ENCODE measurements at regions not wholly inside any gene's neighbourhood (a gene's known extent, or its start where the extent isn't known, plus 50 kb on each side); places are given as distances from the start of the nearest gene placed in this dataset.

GRCh38 chr13:47330031-47330430 lies 433.2 kb upstream of the HTR2A start:
- H3K27ac ChIP-seq (ENCODE audit: low read depth in 2 of 2, low read length in 1 of 2): no peak overlapping the region
- no peaks in the 10 kb centered on the region for H3K27me3 ChIP-seq (ENCODE audit: control insufficient read depth in 1 of 2, insufficient read depth in 2 of 2, low read length in 2 of 2)
- H3K4me3 ChIP-seq (ENCODE audit: low read depth in 1 of 2, low read length in 2 of 2): no peak overlapping the region
- no peaks in the 10 kb centered on the region for H3K9me3 ChIP-seq (ENCODE audit: control insufficient read depth in 2 of 2, insufficient read depth in 1 of 2, low read depth in 1 of 2, low read length in 1 of 2)
- H3K4me1 ChIP-seq (ENCODE audit: control insufficient read depth in 2 of 2, insufficient read depth in 2 of 2, low read length in 1 of 2): no peaks in the 10 kb centered on the region
- no peaks in the 10 kb centered on the region for H3K36me3 ChIP-seq (ENCODE audit: control insufficient read depth in 2 of 2, insufficient read depth in 2 of 2, low read length in 1 of 2)
- WGBS, 2 donors: 76 to 81% methylated on average over 6 of the region's 6 CpGs

- 62 to 63% methylated on average over 1 of the region's 1 CpG for WGBS, 2 donors
- Histone ChIP-seq H3K27ac (ENCODE audit: low read depth in 2 of 2, low read length in 1 of 2) (no peak overlapping the region), H3K36me3 (ENCODE audit: control insufficient read depth in 2 of 2, insufficient read depth in 2 of 2, low read length in 1 of 2) (no peaks in the 10 kb centered on the region), H3K27me3 (ENCODE audit: control insufficient read depth in 1 of 2, insufficient read depth in 2 of 2, low read length in 2 of 2) (no peaks in the 10 kb centered on the region), H3K4me3 (ENCODE audit: low read depth in 1 of 2, low read length in 2 of 2) (no peak overlapping the region), H3K4me1 (ENCODE audit: control insufficient read depth in 2 of 2, insufficient read depth in 2 of 2, low read length in 1 of 2) (no peaks in the 10 kb centered on the region), H3K9me3 (ENCODE audit: control insufficient read depth in 2 of 2, insufficient read depth in 1 of 2, low read depth in 1 of 2, low read length in 1 of 2) (no peaks in the 10 kb centered on the region)
Measured at GRCh38 chr13:47327861-47328260, 431.0 kb upstream of the HTR2A start.

GRCh38 chr13:47326061-47326460 lies 429.2 kb upstream of the HTR2A start:
- Histone ChIP-seq H3K4me3 (ENCODE audit: low read depth in 1 of 2, low read length in 2 of 2) (no peak overlapping the region), H3K27ac (ENCODE audit: low read depth in 2 of 2, low read length in 1 of 2) (no peak overlapping the region), H3K36me3 (ENCODE audit: control insufficient read depth in 2 of 2, insufficient read depth in 2 of 2, low read length in 1 of 2) (no peaks in the 10 kb centered on the region), H3K9me3 (ENCODE audit: control insufficient read depth in 2 of 2, insufficient read depth in 1 of 2, low read depth in 1 of 2, low read length in 1 of 2) (no peaks in the 10 kb centered on the region), H3K4me1 (ENCODE audit: control insufficient read depth in 2 of 2, insufficient read depth in 2 of 2, low read length in 1 of 2) (no peaks in the 10 kb centered on the region), H3K27me3 (ENCODE audit: control insufficient read depth in 1 of 2, insufficient read depth in 2 of 2, low read length in 2 of 2) (no peaks in the 10 kb centered on the region)
- 65 to 70% methylated on average over 2 of the region's 2 CpGs for WGBS, 2 donors

GRCh38 chr13:47317356-47317755 lies 420.5 kb upstream of the HTR2A start:
- Histone ChIP-seq H3K4me1 (ENCODE audit: control insufficient read depth in 2 of 2, insufficient read depth in 2 of 2, low read length in 1 of 2) (no peaks in the 10 kb centered on the region), H3K9me3 (ENCODE audit: control insufficient read depth in 2 of 2, insufficient read depth in 1 of 2, low read depth in 1 of 2, low read length in 1 of 2) (no peaks in the 10 kb centered on the region), H3K36me3 (ENCODE audit: control insufficient read depth in 2 of 2, insufficient read depth in 2 of 2, low read length in 1 of 2) (no peaks in the 10 kb centered on the region), H3K27me3 (ENCODE audit: control insufficient read depth in 1 of 2, insufficient read depth in 2 of 2, low read length in 2 of 2) (no peaks in the 10 kb centered on the region), H3K27ac (ENCODE audit: low read depth in 2 of 2, low read length in 1 of 2) (no peak overlapping the region), H3K4me3 (ENCODE audit: low read depth in 1 of 2, low read length in 2 of 2) (no peak overlapping the region)
- 63 to 71% methylated on average over 3 of the region's 3 CpGs for WGBS, 2 donors

GRCh38 chr13:47310401-47310800 lies 413.5 kb upstream of the HTR2A start:
- Histone ChIP-seq H3K4me1 (ENCODE audit: control insufficient read depth in 2 of 2, insufficient read depth in 2 of 2, low read length in 1 of 2) (no peaks in the 10 kb centered on the region), H3K9me3 (ENCODE audit: control insufficient read depth in 2 of 2, insufficient read depth in 1 of 2, low read depth in 1 of 2, low read length in 1 of 2) (no peaks in the 10 kb centered on the region), H3K27ac (ENCODE audit: low read depth in 2 of 2, low read length in 1 of 2) (no peak overlapping the region), H3K36me3 (ENCODE audit: control insufficient read depth in 2 of 2, insufficient read depth in 2 of 2, low read length in 1 of 2) (no peaks in the 10 kb centered on the region), H3K27me3 (ENCODE audit: control insufficient read depth in 1 of 2, insufficient read depth in 2 of 2, low read length in 2 of 2) (no peaks in the 10 kb centered on the region), H3K4me3 (ENCODE audit: low read depth in 1 of 2, low read length in 2 of 2) (no peak overlapping the region)
- WGBS, 2 donors: 41 to 50% methylated on average over 1 of the region's 1 CpG

GRCh38 chr13:47306991-47307390 lies 410.1 kb upstream of the HTR2A start:
- Histone ChIP-seq H3K27me3 (ENCODE audit: control insufficient read depth in 1 of 2, insufficient read depth in 2 of 2, low read length in 2 of 2) (no peaks in the 10 kb centered on the region), H3K9me3 (ENCODE audit: control insufficient read depth in 2 of 2, insufficient read depth in 1 of 2, low read depth in 1 of 2, low read length in 1 of 2) (no peaks in the 10 kb centered on the region), H3K27ac (ENCODE audit: low read depth in 2 of 2, low read length in 1 of 2) (no peak overlapping the region), H3K4me1 (ENCODE audit: control insufficient read depth in 2 of 2, insufficient read depth in 2 of 2, low read length in 1 of 2) (no peaks in the 10 kb centered on the region), H3K4me3 (ENCODE audit: low read depth in 1 of 2, low read length in 2 of 2) (no peak overlapping the region), H3K36me3 (ENCODE audit: control insufficient read depth in 2 of 2, insufficient read depth in 2 of 2, low read length in 1 of 2) (no peaks in the 10 kb centered on the region)

GRCh38 chr13:47303626-47304025 lies 406.8 kb upstream of the HTR2A start:
- Histone ChIP-seq H3K36me3 (ENCODE audit: control insufficient read depth in 2 of 2, insufficient read depth in 2 of 2, low read length in 1 of 2) (no peaks in the 10 kb centered on the region), H3K4me1 (ENCODE audit: control insufficient read depth in 2 of 2, insufficient read depth in 2 of 2, low read length in 1 of 2) (no peaks in the 10 kb centered on the region), H3K27ac (ENCODE audit: low read depth in 2 of 2, low read length in 1 of 2) (no peak overlapping the region), H3K9me3 (ENCODE audit: control insufficient read depth in 2 of 2, insufficient read depth in 1 of 2, low read depth in 1 of 2, low read length in 1 of 2) (no peaks in the 10 kb centered on the region), H3K27me3 (ENCODE audit: control insufficient read depth in 1 of 2, insufficient read depth in 2 of 2, low read length in 2 of 2) (no peaks in the 10 kb centered on the region), H3K4me3 (ENCODE audit: low read depth in 1 of 2, low read length in 2 of 2) (no peak overlapping the region)

GRCh38 chr13:47299304-47299703 lies 402.5 kb upstream of the HTR2A start:
- Histone ChIP-seq H3K9me3 (ENCODE audit: control insufficient read depth in 2 of 2, insufficient read depth in 1 of 2, low read depth in 1 of 2, low read length in 1 of 2) (no peaks in the 10 kb centered on the region), H3K36me3 (ENCODE audit: control insufficient read depth in 2 of 2, insufficient read depth in 2 of 2, low read length in 1 of 2) (no peaks in the 10 kb centered on the region), H3K27ac (ENCODE audit: low read depth in 2 of 2, low read length in 1 of 2) (no peak overlapping the region), H3K4me1 (ENCODE audit: control insufficient read depth in 2 of 2, insufficient read depth in 2 of 2, low read length in 1 of 2) (no peaks in the 10 kb centered on the region), H3K27me3 (ENCODE audit: control insufficient read depth in 1 of 2, insufficient read depth in 2 of 2, low read length in 2 of 2) (peaks cover 0 to 4% of the 10 kb centered on the region in 2 donors), H3K4me3 (ENCODE audit: low read depth in 1 of 2, low read length in 2 of 2) (no peak overlapping the region)

- H3K27ac ChIP-seq (ENCODE audit: low read depth in 2 of 2, low read length in 1 of 2): no peak overlapping the region
- H3K9me3 ChIP-seq (ENCODE audit: control insufficient read depth in 2 of 2, insufficient read depth in 1 of 2, low read depth in 1 of 2, low read length in 1 of 2): no peaks in the 10 kb centered on the region
- no peaks in the 10 kb centered on the region for H3K36me3 ChIP-seq (ENCODE audit: control insufficient read depth in 2 of 2, insufficient read depth in 2 of 2, low read length in 1 of 2)
- H3K4me1 ChIP-seq (ENCODE audit: control insufficient read depth in 2 of 2, insufficient read depth in 2 of 2, low read length in 1 of 2): no peaks in the 10 kb centered on the region
- H3K4me3 ChIP-seq (ENCODE audit: low read depth in 1 of 2, low read length in 2 of 2): no peak overlapping the region
- peaks cover 0 to 4% of the 10 kb centered on the region in 2 donors for H3K27me3 ChIP-seq (ENCODE audit: control insufficient read depth in 1 of 2, insufficient read depth in 2 of 2, low read length in 2 of 2)
- WGBS, 2 donors: 57 to 62% methylated on average over 2 of the region's 2 CpGs
Measured at GRCh38 chr13:47298506-47298905, 401.7 kb upstream of the HTR2A start.

- 65 to 74% methylated on average over 3 of the region's 3 CpGs for WGBS, 2 donors
Measured at GRCh38 chr13:47294691-47295090, 397.8 kb upstream of the HTR2A start.

More at GRCh38 chr13:47294691-47295090, 397.8 kb upstream of the HTR2A start:
- no peaks in the 10 kb centered on the region for H3K36me3 ChIP-seq (ENCODE audit: control insufficient read depth in 2 of 2, insufficient read depth in 2 of 2, low read length in 1 of 2)
- no peaks in the 10 kb centered on the region for H3K9me3 ChIP-seq (ENCODE audit: control insufficient read depth in 2 of 2, insufficient read depth in 1 of 2, low read depth in 1 of 2, low read length in 1 of 2)
- peaks cover 0 to 4% of the 10 kb centered on the region in 2 donors for H3K27me3 ChIP-seq (ENCODE audit: control insufficient read depth in 1 of 2, insufficient read depth in 2 of 2, low read length in 2 of 2)
- H3K4me3 ChIP-seq (ENCODE audit: low read depth in 1 of 2, low read length in 2 of 2): no peak overlapping the region
- H3K4me1 ChIP-seq (ENCODE audit: control insufficient read depth in 2 of 2, insufficient read depth in 2 of 2, low read length in 1 of 2): no peaks in the 10 kb centered on the region
- no peak overlapping the region for H3K27ac ChIP-seq (ENCODE audit: low read depth in 2 of 2, low read length in 1 of 2)
